ENCODE measurements at regions not wholly inside any gene's neighbourhood (a gene's known extent, or its start where the extent isn't known, plus 50 kb on each side); places are given as distances from the start of the nearest gene placed in this dataset.

DNA sequence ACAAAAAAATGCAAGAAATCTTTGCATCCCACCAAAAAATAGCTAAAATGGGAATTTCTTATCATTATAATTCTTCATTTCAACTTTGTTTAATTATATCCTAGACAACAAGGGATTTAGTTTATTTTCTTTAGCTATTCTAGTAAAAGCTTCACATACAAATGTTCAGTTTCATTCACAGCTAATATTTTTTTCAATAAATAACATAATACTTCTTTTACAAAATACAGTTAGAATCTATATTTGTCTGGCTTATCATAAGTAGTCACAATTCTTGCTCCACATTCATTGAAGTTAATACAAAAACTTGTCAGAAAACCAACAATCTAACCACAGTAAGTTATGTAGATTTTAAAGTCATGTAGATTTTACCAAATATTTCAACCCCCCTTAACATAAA lies 414.4 kb downstream of the FAT4 start:
- no peak for DNase-seq (ENCODE audit: low read depth)
- H3K4me3 ChIP-seq (ENCODE audit: control insufficient read depth, low read depth, low read length): no peak overlapping the region
- TF ChIP-seq, protein P1, sequence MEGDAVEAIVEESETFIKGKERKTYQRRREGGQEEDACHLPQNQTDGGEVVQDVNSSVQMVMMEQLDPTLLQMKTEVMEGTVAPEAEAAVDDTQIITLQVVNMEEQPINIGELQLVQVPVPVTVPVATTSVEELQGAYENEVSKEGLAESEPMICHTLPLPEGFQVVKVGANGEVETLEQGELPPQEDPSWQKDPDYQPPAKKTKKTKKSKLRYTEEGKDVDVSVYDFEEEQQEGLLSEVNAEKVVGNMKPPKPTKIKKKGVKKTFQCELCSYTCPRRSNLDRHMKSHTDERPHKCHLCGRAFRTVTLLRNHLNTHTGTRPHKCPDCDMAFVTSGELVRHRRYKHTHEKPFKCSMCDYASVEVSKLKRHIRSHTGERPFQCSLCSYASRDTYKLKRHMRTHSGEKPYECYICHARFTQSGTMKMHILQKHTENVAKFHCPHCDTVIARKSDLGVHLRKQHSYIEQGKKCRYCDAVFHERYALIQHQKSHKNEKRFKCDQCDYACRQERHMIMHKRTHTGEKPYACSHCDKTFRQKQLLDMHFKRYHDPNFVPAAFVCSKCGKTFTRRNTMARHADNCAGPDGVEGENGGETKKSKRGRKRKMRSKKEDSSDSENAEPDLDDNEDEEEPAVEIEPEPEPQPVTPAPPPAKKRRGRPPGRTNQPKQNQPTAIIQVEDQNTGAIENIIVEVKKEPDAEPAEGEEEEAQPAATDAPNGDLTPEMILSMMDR (conservative IDR thresholded peaks at IDR 0.05; ENCODE audit: control insufficient read depth, insufficient read depth, low read depth, low read length): no peak

DNA sequence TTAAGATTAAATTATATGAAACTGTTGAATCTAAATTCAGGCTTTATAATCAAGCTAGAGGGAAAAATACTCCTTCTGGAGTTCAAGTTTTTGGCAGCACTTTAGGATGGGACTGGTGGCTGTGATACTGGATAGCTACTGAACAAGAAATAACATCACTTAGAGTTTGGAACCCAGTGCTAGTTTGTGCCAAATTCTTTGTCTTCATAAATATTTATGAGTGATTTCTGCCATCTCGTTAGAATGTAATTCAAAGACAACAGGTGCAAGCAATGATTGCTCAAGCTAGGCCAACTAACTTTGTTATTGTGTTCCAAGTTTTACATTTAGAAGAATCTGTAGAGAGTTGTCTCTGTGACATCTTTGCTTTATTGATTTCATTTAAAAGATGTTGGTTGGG lies 417.9 kb downstream of the FAT4 start:
- TF ChIP-seq, protein P1 (conservative IDR thresholded peaks at IDR 0.05; ENCODE audit: control insufficient read depth, insufficient read depth, low read depth, low read length): no peak
- DNase-seq (ENCODE audit: low read depth): no peak
- H3K4me3 ChIP-seq (ENCODE audit: control insufficient read depth, low read depth, low read length): no peak overlapping the region

DNA sequence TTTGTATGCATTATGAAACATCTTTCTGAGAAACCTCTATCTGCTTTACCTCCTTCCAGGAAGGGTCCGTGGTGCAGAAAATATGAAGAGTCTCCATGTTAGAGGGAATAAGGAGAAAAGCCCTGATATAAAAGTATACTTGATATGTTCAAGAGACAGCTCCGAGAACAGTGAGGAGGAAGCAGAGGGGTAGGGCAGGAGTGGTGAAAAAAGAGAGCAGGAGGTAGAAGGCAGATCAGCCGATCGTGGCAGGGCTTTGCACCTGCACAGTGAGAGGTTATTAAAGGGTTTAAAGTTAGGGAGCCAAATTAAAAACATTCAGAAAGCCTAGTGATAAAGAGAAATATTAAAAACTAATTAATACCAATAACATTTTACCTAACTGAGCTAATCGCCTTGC lies 419.7 kb downstream of the FAT4 start:
- DNase-seq (ENCODE audit: low read depth): no peak
- TF ChIP-seq, protein P1 (conservative IDR thresholded peaks at IDR 0.05; ENCODE audit: control insufficient read depth, insufficient read depth, low read depth, low read length): no peak

DNA sequence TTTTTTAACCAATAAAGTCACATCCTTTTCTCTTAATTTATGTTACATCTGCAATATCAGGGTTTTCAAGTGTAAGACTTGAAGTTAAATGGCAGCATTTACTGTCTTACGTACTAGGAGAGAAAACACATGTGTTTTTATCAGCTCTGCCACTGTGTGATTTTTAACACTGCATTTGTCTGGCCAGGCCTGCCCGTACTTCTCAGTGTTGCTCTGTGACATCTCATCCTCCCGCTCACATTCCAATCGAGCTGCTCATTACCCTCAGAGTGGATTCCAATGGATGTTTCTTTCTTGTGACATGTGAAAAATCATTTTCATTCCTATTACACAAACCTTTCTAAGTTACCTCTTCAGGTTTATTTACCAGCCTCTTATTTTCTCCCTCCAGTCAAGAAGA lies 420.3 kb downstream of the FAT4 start:
- peak; percentile 79 for DNase-seq (ENCODE audit: low read depth)
- H3K4me3 ChIP-seq (ENCODE audit: control insufficient read depth, low read depth, low read length): no peak overlapping the region
- TF ChIP-seq, protein P1 (conservative IDR thresholded peaks at IDR 0.05; ENCODE audit: control insufficient read depth, insufficient read depth, low read depth, low read length): no peak

More for the DNA sequence above, 419.7 kb downstream of the FAT4 start:
- no peak overlapping the region for H3K4me3 ChIP-seq (ENCODE audit: control insufficient read depth, low read depth, low read length)

DNA sequence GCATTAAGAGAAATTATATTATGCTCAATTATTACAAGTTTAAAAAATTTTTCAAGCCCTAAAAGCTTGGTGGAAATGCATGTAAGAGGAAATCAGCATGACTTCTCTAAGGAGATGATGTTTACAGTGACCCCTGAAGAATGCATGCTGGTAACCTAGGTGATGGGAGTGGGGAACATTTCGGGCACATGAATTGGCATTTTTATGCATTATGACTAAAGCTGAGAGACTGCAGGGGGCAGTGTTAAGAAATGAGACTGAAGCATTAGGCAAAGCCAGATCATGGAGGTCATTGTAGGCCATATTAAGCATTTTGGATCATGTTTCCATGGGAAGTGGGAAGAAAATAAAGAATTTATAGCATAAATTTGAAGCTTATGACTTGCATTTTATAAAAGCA lies 421.3 kb downstream of the FAT4 start:
- no peak overlapping the region for H3K4me3 ChIP-seq (ENCODE audit: control insufficient read depth, low read depth, low read length)
- peak; percentile 59 for DNase-seq (ENCODE audit: low read depth)
- TF ChIP-seq, protein P1 (conservative IDR thresholded peaks at IDR 0.05; ENCODE audit: control insufficient read depth, insufficient read depth, low read depth, low read length): peak; percentile 39

DNA sequence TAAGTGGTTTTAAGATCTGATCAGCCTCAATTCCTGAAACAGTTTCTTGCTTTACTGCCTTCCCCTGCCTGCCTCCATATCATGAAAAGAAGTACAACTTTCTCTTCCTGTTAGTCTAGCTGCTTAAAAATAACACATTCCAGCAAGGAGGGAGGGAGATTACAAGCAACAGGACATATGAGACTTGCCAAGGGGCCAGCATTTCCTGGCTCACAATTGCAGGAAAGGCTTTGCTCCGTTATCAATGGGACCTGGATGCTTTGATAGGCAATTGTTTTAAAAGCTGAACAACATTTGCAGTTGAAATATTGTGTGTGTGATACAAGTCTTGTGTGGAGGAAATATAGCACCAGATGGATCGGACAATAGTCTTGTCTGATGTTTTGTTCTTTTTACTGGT lies 425.0 kb downstream of the FAT4 start:
- no peak for DNase-seq (ENCODE audit: low read depth)
- H3K4me3 ChIP-seq (ENCODE audit: control insufficient read depth, low read depth, low read length): no peak overlapping the region
- TF ChIP-seq, protein P1 (conservative IDR thresholded peaks at IDR 0.05; ENCODE audit: control insufficient read depth, insufficient read depth, low read depth, low read length): no peak

DNA sequence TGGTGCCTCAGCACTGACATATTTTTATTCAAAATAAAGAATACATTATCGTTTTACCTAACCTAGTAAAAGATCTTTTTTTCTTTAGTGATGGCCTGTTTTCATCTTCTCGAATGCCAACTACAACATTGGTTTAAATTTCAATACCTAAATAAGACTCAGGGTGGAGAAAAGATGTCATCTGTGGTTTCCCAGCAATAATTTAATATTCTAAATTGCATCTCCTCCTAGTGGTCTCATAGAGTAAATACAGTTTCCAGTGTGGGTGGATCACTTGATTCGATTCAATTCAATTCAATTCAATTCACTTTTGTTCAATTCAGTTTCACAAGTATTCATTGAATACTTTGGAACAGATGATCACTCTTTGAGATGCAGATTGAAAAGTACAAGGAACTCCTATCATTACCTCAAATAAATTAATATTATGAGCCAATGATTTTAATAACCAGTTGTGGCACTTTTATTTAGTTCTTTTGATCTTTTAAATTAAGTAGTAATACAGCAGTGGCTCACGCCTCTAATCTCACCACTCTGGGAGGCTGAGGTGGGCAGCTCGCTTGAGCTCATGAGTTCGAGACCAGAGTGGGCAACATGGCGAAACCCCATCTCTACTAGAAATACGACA lies 427.2 kb downstream of the FAT4 start:
- no peak overlapping the region for H3K4me3 ChIP-seq (ENCODE audit: control insufficient read depth, low read depth, low read length)
- peak; percentile 66 for DNase-seq (ENCODE audit: low read depth)
- TF ChIP-seq, protein P1 (conservative IDR thresholded peaks at IDR 0.05; ENCODE audit: control insufficient read depth, insufficient read depth, low read depth, low read length): peak; percentile 68
